DND-41 (cell line): ENCODE measurements at regions not wholly inside any gene's neighbourhood (a gene's known extent, or its start where the extent isn't known, plus 50 kb on each side); places are given as distances from the start of the nearest gene placed in this dataset.

ENCODE experiments used
- ATAC-seq: fragments of 200-7000 bp; cut with Tn5 transposase; 3 replicates; pipeline ENCODE4 v1.9.1; 2021; ENCODE audit warnings: low read depth; ENCODE audit not compliant: insufficient read depth
- DNase-seq: peaks from one replicate; pipeline ENCODE4 v3.0.0-alpha.2; 2020
- H2AFZ ChIP-seq: 2 replicates; pipeline ENCODE4 v1.6.0; 2012; ENCODE audit warnings: low read depth, low read length
- H3K27ac ChIP-seq: 2 replicates; pipeline ENCODE4 v1.5.1; 2012; ENCODE audit warnings: low read length, inconsistent platforms
- H3K27me3 ChIP-seq: fragments of 200-600 bp; sonication (generic); 2 replicates; pipeline ENCODE4 v1.6.0; 2012; ENCODE audit warnings: low read length, mild to moderate bottlenecking, inconsistent platforms; ENCODE audit not compliant: insufficient read depth, poor library complexity
- H3K36me3 ChIP-seq: 2 replicates; pipeline ENCODE4 v1.5.1; 2012; ENCODE audit warnings: low read length, inconsistent platforms; ENCODE audit not compliant: insufficient read depth
- H3K4me1 ChIP-seq: 2 replicates; pipeline ENCODE4 v1.5.1; 2012; ENCODE audit warnings: mild to moderate bottlenecking, low read length; ENCODE audit not compliant: insufficient read depth
- H3K4me2 ChIP-seq: 2 replicates; pipeline ENCODE4 v1.6.0; 2012; ENCODE audit warnings: mild to moderate bottlenecking, moderate library complexity, low read length, inconsistent platforms; ENCODE audit not compliant: insufficient read depth
- H3K4me3 ChIP-seq, 2 experiments: fragments of 200-600 bp in 1 of 2; shearing (Covaris generic) in 1 of 2; 2 replicates each; pipeline ENCODE4 v1.5.1; 2012 to 2016; ENCODE audit warnings: inconsistent platforms in 2 of 2, low read length in 2 of 2, mild to moderate bottlenecking in 2 of 2, low read depth in 1 of 2, moderate library complexity in 1 of 2
- H3K79me2 ChIP-seq: 2 replicates; pipeline ENCODE4 v1.6.0; 2012; ENCODE audit warnings: low read length, inconsistent platforms; ENCODE audit not compliant: insufficient read depth
- H3K9ac ChIP-seq: 2 replicates; pipeline ENCODE4 v1.6.0; 2012; ENCODE audit warnings: low read depth, mild to moderate bottlenecking, inconsistent platforms, low read length, moderate library complexity
- H3K9me3 ChIP-seq: 2 replicates; pipeline ENCODE4 v1.5.1; 2012; ENCODE audit warnings: low read length, moderate library complexity, mild to moderate bottlenecking, inconsistent platforms; ENCODE audit not compliant: insufficient read depth, severe bottlenecking
- H4K20me1 ChIP-seq: 2 replicates; pipeline ENCODE4 v1.6.0; 2012; ENCODE audit warnings: low read length; ENCODE audit not compliant: insufficient read depth
- CTCF ChIP-seq: IDR thresholded peaks from 2 replicates; pipeline ENCODE4 v1.5.1; 2012; ENCODE audit warnings: borderline replicate concordance, low read length, moderate library complexity, mild to moderate bottlenecking; ENCODE audit not compliant: poor library complexity, severe bottlenecking; ENCODE audit errors: extremely low read depth
- EZH2 ChIP-seq: IDR thresholded peaks from 3 replicates; pipeline ENCODE4 v1.6.1; 2012; ENCODE audit warnings: borderline replicate concordance, low read depth, mild to moderate bottlenecking, moderate library complexity, low read length, inconsistent platforms; ENCODE audit not compliant: severe bottlenecking

GRCh38 chr20:57102160-57102559, 164.3 kb downstream of the BMP7 start:
- Histone ChIP-seq H3K27me3 (peaks cover 6% of the 10 kb centered on the region), H3K4me2 (no peak overlapping the region), H3K36me3 (no peaks in the 10 kb centered on the region), H3K9ac (no peak overlapping the region), H3K27ac (no peak overlapping the region), H3K9me3 (no peaks in the 10 kb centered on the region), H3K4me1 (no peaks in the 10 kb centered on the region), H2AFZ (no peak overlapping the region), H3K79me2 (no peaks in the 10 kb centered on the region), H3K4me3 (no peak overlapping the region), H4K20me1 (no peaks in the 10 kb centered on the region)
- no peak for DNase-seq
- TF ChIP-seq CTCF, result no peak
- no peak for TF ChIP-seq EZH2
- ATAC-seq, result no peak

- no peak overlapping the region for H3K4me3 ChIP-seq
- no peak overlapping the region for H3K9ac ChIP-seq
- no peaks in the 10 kb centered on the region for H3K4me1 ChIP-seq
- no peaks in the 10 kb centered on the region for H3K36me3 ChIP-seq
- no peaks in the 10 kb centered on the region for H3K79me2 ChIP-seq
- DNase-seq, result no peak
- no peaks in the 10 kb centered on the region for H4K20me1 ChIP-seq
- H3K27ac ChIP-seq, result no peak overlapping the region
- no peak overlapping the region for H2AFZ ChIP-seq
- ATAC-seq, result no peak
- no peaks in the 10 kb centered on the region for H3K9me3 ChIP-seq
- no peak overlapping the region for H3K4me2 ChIP-seq
- peaks cover 6% of the 10 kb centered on the region for H3K27me3 ChIP-seq
- no peak for TF ChIP-seq CTCF
- TF ChIP-seq EZH2, result no peak
Observed at GRCh38 chr20:57102566-57102965, 163.9 kb downstream of the BMP7 start.

GRCh38 chr20:57103146-57103800, 163.2 kb downstream of the BMP7 start:
- TF ChIP-seq EZH2 (no peak), CTCF (no peak)
- H4K20me1 ChIP-seq, result no peaks in the 10 kb centered on the region
- no peak overlapping the region for H2AFZ ChIP-seq
- H3K4me2 ChIP-seq, result no peak overlapping the region
- peaks cover 6% of the 10 kb centered on the region for H3K27me3 ChIP-seq
- ATAC-seq (no peak), DNase-seq (no peak)
- no peak overlapping the region for H3K9ac ChIP-seq
- H3K36me3 ChIP-seq, result no peaks in the 10 kb centered on the region
- no peak overlapping the region for H3K4me3 ChIP-seq
- no peak overlapping the region for H3K27ac ChIP-seq
- H3K4me1 ChIP-seq, result no peaks in the 10 kb centered on the region
- no peaks in the 10 kb centered on the region for H3K79me2 ChIP-seq
- no peaks in the 10 kb centered on the region for H3K9me3 ChIP-seq

- H2AFZ ChIP-seq, result no peak overlapping the region
Observed at GRCh38 chr20:57104113-57104512, 162.3 kb downstream of the BMP7 start.

More at GRCh38 chr20:57104113-57104512, 162.3 kb downstream of the BMP7 start:
- Histone ChIP-seq H4K20me1 (no peaks in the 10 kb centered on the region), H3K4me3 (no peak overlapping the region), H3K4me1 (no peaks in the 10 kb centered on the region), H3K36me3 (no peaks in the 10 kb centered on the region), H3K79me2 (no peaks in the 10 kb centered on the region), H3K4me2 (no peak overlapping the region), H3K9ac (no peak overlapping the region), H3K9me3 (no peaks in the 10 kb centered on the region), H3K27me3 (peaks cover 6% of the 10 kb centered on the region), H3K27ac (no peak overlapping the region)
- no peak for ATAC-seq
- no peak for DNase-seq
- TF ChIP-seq CTCF, result no peak
